ENCODE measurements at regions not wholly inside any gene's neighbourhood (a gene's known extent, or its start where the extent isn't known, plus 50 kb on each side); places are given as distances from the start of the nearest gene placed in this dataset.

DNA sequence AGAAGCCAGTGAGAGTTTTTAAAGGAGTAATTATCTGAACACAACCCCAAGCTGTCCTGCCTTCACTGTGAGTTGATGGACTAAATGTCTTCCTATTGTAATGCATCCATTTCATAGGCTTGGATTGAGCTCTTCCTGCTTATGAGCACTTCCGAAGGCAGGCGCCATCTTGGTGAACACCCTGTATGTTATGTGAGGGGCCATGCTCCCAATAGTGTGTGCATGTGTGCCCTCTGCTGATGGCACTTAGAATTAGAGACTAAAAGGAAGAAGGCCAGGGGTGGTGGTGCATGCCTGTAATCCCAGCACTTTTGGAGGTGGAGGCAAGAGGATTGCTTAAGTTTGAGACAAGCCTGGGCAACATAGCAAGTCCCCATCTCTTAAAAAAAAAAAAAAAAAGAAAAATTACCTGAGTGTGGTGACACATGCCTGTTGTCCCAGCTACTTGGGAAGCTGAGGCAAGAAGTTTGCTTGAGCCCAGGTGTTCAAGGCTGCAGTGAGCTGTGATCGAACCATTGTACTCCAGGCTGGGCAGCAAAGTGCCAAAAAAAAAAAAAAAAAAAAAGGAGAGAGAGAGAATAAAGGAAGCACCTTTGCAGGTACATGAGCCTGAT is 65.0 kb downstream of the C9orf152 start:
- no peak for DNase-seq (ENCODE audit: low spot score)
- no peak overlapping the region for H3K4me3 ChIP-seq

DNA sequence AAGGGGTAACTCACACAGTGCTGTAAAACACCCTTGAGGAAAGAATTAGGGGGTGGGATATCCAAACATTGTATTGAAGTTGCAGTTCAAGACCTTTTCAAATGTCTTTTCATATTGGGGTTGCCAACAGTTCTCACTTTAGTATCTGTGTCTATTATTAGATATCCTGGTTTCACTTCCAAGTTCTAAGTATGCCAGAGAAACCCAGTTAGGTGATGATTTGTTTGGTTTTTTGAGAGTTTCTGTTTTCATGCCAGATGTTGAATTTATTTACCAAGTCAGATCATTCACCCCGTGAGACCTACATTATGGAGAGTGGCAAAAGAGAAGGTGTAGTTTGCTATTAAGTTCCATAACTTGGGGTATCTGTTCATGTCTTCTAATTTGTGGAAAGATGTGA is 64.5 kb downstream of the C9orf152 start:
- no peak overlapping the region for H3K4me3 ChIP-seq
- DNase-seq (ENCODE audit: low spot score): no peak
- TF ChIP-seq, protein P1, sequence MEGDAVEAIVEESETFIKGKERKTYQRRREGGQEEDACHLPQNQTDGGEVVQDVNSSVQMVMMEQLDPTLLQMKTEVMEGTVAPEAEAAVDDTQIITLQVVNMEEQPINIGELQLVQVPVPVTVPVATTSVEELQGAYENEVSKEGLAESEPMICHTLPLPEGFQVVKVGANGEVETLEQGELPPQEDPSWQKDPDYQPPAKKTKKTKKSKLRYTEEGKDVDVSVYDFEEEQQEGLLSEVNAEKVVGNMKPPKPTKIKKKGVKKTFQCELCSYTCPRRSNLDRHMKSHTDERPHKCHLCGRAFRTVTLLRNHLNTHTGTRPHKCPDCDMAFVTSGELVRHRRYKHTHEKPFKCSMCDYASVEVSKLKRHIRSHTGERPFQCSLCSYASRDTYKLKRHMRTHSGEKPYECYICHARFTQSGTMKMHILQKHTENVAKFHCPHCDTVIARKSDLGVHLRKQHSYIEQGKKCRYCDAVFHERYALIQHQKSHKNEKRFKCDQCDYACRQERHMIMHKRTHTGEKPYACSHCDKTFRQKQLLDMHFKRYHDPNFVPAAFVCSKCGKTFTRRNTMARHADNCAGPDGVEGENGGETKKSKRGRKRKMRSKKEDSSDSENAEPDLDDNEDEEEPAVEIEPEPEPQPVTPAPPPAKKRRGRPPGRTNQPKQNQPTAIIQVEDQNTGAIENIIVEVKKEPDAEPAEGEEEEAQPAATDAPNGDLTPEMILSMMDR (IDR thresholded peaks at IDR 0.05): no peak
- H3K27ac ChIP-seq: peak overlapping the region in 1 of 2 donors; percentile 4

More for the DNA sequence above, 65.0 kb downstream of the C9orf152 start:
- TF ChIP-seq, protein P1 (IDR thresholded peaks at IDR 0.05): no peak
- no peak overlapping the region for H3K27ac ChIP-seq

DNA sequence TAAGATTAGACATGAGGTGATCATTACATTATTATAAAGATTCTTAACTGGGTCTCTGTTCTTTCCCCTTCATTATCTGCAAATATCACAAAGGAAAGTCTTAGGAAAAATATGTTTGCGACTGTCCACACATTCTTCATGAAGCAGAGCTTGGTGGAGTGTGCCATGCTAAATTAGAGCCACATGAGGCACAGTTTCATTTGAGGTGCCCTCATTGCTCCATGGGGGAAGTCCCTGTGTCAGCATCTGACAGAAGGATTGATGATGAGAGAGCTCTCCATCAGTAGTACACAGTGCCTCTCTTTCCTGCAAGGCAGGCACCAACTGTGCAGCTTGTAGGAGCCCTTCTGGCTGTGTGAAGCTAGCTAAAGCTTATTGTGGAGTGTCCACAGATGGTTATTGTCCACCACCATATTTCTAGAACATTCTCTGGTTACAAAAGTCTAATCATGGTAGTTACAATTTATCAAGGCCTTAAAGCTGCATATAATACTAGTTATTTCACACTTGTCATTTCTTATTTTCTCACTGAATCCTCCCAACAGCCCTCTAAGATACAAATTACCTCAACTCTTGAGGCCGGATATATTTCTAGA is 63.9 kb downstream of the C9orf152 start:
- Histone ChIP-seq H3K4me3 (no peak overlapping the region), H3K27ac (peak overlapping the region in 1 of 2 donors; percentile 4)
- no peak for DNase-seq (ENCODE audit: low spot score)
- TF ChIP-seq, protein P1 (IDR thresholded peaks at IDR 0.05): no peak

DNA sequence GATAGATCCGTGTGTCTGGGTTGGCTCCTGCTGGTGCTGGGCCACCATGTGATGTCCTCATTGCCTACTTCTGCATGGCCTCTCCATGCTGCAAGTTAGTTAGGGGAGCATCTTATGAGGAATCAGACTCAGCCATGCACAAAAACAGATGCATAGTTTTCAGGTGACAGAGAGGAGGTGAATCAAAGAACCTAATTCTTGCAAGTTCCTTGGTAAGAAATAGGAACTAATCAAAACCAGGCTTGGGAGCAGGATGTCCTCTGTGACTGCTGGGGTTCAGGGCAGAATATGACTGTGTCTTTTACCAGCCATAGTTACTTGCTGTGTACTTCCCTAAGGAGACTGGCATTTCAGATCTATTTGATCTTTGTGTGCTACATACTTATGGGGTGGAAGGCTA is 61.6 kb downstream of the C9orf152 start:
- Histone ChIP-seq H3K27ac (no peak overlapping the region), H3K4me3 (no peak overlapping the region)
- TF ChIP-seq, protein P1 (IDR thresholded peaks at IDR 0.05): no peak
- no peak for DNase-seq (ENCODE audit: low spot score)

DNA sequence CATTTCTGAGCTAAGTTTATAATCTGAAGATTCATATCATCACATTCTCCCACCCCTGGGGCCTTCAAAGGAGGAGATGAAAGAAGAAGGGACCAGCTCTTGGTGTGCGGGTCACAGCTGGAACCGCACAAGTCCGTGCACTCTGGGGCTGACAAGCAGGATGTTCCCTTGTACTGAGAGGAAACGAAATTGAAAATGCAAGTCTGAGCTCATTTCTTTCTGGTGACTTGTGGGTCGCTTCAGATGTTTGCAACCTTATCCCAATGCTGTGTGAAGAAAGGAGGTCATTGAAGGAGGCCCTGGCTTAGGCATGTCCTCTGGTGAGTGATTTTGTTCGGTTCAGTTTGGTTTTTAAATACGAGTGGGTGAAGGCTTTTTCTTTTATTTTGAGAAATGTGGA is 59.6 kb downstream of the C9orf152 start:
- peak overlapping the region; percentile 3 for H3K4me3 ChIP-seq
- no peak for DNase-seq (ENCODE audit: low spot score)
- H3K27ac ChIP-seq: peak overlapping the region; percentile 28 to 40
- TF ChIP-seq, protein P1 (IDR thresholded peaks at IDR 0.05): no peak

DNA sequence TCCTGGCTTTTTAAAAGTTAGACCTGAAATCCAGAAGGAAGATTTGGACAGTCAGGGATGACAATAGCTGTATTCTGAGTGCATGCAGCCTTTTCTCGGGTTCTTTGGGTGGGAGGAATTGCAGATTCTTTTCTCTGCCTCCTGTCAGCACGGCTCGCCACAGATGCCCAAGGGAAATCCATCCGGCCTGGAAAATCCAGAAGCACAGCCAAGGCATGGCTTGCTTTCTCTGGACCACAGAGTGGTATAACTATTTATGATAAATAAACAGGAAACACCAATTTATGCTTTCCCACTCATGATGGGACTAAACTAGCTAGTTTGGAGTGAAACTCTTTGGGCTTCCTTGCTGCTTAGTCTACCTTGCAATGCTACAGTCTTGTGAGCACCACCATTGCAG is 59.1 kb downstream of the C9orf152 start:
- H3K4me3 ChIP-seq: peak overlapping the region; percentile 3
- no peak for DNase-seq (ENCODE audit: low spot score)

More for the DNA sequence above, 59.1 kb downstream of the C9orf152 start:
- TF ChIP-seq, protein P1 (IDR thresholded peaks at IDR 0.05): no peak
- H3K27ac ChIP-seq: peak overlapping the region; percentile 28 to 40

Measured in coronary artery (tissue), 2 donors.